A204.1 (cell line): ENCODE measurements at regions not wholly inside any gene's neighbourhood (a gene's known extent, or its start where the extent isn't known, plus 50 kb on each side); places are given as distances from the start of the nearest gene placed in this dataset.
"Not testable (repeated sequence)": the region's sequence is repeated elsewhere in the genome, so short reads cannot be mapped to it uniquely, and the experiment has no call there.

Experiments
- FAIRE-seq: peaks from 2 replicates; lab custom pipeline; 2012; peaks lifted over from hg19 to GRCh38; lab: Jason Lieb, UNC

DNA sequence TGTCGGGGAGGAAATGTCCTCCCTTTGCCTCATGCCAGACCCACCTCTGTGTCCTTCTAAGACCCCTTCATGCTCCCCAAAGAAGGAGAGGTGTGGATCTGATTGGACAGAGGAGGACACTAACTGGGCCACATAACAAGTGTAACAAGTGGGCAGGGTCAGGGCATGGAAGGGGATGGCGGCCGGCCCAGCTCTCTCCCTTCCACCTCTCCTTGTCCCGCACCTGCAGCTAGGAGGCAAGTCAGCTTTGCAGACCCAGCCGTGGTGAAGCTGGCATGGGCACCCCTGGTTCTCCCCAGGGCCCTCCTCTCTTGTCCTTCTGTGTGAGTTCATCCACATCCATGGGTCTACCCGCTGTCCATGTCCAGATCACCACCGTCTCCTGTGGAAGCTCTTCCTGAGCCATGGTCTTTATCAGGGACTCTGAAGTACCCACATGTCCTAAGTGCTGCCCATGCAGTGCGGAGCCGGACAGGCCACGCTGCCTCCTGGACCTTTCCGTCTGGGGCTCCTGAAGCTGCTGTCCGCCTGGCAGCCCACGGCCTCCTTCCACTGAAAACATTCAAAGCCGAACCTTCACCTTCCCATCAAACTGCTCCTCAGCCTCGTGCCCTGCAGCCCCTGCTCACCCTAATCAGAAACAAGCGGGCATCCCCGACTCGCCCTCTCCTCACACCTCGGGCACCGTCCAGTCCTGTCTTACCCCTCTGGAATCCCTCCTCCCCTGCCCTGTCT, 460.5 kb downstream of the PTPRU start:
- FAIRE-seq: no peak

DNA sequence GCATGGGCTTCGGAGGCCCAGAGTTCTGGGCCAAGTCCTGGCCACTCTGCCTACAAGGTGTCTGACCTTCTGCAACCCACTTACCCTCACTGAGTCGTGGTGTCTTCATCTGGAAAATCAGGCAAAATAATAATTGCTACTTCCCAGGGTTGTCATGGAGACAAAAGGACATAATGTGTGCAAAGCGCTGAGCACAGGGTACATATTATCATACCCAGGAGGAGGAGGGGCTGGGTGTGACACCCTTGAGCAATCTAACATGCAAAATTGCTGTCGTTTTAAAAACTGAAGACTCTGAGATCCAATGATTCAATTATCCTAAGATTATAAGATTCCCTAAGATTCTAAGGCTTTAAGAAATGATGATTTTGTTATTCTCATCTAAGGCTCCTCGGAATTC, 459.5 kb downstream of the PTPRU start:
- FAIRE-seq: no peak

DNA sequence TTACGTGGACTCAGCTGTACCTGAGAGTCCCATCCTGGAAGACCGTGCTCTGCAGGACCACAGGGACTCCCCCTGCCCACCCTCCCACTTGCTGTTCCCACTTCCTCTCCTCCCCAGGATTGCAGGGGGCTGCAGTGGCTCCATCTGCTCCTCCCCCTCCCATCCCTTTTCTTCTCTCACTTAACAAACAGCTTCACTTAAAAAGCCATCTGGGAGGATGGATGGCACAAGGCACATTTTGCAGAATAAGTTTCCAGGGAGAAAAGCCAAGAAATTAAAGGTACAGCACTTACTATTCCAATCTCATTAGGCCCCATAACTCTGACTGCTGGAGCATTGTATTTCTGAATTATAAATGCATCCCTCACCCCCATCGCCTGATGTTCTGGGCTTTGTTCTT, 458.7 kb downstream of the PTPRU start:
- FAIRE-seq: no peak

DNA sequence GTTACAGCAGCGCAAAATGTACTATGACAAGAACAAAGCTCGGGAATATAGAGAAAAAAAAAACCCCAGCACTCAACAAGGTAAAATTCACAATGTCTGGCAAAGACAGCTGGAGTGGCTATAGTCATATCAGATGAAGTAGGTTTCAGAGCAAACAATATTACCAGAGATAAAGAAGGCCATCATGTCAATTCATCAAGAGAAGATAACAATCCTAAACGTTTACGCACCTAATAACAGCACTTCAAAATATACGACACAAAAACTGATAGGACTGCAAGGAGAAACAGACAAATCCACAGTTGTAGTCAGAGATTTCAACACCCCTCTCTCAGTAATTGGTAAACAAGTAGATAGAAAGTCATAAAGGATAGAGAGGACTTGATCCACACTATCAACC, 455.2 kb downstream of the PTPRU start:
- FAIRE-seq: no peak

DNA sequence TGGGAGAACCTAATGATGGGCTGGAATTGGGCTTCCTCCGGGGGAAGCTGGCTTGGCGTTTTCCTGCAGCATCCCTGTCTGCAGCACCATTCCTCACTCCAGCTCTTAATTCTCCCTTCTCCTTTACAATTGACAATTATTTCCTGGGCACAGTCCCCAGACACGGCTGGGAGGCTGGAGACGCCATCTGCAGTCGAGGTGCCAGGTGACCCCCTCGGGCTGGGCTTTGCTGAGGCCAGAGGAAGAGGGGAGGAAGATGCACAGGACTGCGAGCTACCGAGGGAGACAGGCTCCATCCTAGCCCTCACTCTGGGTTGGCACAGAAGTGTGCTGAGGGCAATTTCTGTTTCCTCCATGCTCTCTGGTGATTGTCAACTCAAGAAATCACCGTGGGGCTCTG, 453.8 kb downstream of the PTPRU start:
- FAIRE-seq: no peak

DNA sequence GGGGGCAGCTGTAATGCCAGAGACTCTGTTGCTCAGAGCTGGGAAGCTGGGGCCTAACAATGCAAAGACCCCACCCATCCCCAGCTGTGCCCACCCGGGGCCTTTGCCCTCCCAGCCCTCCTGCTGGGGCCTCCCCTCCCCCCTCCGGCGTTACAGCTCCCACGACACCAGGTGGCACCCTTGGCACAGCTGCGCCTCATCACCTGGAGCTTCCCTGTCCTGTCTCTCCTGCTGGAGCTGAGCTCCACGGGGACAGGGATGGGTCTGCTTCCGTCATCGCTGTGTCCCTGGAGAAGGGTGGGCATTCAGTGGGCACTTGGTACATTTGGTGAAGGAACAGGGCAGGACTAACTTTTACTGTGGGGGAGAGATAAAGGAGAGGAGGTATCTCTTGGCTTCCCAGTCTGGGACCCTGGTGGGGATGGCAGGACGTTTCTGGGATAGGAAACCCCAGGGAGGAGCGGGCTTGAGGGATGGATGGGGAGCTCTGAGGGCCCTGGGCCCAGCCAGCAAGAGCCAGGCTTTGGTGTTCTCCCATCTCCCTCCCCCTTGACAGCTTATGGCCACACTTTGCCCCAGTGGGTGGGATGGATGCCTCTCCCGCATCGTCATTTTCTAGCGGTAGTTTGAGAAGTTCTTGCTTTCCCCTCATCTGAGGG, 453.2 kb downstream of the PTPRU start:
- no peak for FAIRE-seq

DNA sequence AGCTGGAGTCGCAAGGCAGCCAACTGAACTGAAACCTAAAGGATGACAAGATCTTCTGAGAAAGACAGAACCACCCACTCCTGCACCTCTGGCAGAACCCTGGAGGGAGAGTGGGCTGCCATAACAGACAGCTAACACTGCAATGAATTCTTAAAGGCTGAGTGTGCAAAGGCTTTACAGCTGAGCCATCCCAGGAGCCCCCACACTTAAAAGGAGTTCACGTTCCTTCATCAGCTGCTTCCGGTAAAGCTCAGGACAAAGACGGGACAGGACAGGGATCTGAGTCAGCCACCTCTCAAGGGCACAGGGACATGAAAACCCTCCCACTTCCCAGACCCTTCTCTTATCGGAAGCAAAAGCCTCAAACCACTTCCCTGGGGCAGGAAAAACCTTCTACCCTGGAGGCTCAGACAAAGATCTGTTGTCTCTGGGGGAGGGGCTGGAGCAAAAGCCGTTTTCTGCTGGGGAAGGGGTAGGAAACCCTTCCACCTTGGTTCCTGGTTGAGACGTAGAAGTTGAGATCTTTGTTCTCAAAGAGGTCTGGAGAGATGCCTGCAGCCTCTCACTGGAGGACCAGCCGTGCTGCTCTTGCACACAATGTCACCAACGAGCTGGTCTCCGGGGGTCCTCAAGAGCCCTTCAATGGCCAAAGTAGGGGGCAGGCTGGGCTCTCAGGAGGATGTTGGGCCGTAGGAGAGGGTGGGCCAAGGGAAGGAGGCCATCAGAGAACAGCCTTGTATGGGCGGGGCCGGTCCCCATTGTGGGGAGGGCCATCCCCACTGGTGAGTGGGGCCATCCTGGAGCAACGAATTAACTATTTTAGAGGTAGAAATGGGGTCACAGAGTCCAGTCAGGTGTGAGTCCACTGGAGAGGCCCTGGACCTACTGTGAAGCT, 452.4 kb downstream of the PTPRU start:
- FAIRE-seq: no peak

DNA sequence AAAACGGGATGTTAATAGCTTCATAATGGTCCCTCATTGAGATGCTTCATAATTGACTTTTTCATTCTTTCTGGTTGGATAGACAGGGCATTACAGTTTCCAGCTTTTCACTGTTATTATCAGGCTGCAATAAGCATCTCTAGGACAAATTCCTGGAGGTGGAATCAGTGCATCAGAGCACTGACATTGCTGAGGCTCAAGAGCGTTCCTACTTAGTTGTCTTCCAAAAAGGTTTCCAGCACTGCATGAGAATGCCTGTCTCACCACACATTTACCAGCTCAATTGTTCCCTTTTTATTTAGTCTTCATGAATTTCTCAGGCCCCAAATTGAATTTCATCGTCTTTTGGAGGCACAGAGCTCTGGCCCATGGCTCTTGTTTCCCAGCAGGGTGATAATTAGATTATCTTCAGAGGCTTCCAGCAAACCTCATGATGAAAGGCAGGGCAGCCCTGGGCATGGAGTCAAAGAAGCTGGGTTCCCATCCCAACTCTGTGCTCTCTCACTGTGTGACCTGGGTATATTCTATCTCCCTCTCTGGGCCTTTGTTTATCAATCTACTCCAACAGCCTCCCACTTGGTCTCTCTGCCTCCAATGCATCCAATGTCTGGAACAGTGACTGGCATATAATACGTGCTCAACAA, 451.4 kb downstream of the PTPRU start:
- no peak for FAIRE-seq

DNA sequence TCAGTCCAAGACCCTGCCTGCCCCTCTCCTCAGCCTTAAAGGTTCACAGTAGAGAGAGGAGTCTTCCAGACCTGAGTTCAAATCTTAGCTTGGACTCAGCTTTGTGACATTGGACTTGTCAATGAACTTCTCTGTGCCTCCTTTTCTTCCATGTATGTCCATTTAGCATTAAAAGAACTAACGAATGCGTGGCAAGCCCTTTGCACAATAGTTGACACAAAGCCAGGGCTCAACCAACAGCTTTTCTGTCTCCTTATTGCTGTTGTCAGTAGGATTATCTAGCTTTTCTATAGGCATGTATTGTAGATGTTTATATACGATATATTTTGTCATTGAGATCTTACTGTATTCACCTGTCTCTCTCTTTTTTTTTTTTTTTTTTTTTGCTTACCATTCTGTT, 450.8 kb downstream of the PTPRU start:
- FAIRE-seq: no peak

DNA sequence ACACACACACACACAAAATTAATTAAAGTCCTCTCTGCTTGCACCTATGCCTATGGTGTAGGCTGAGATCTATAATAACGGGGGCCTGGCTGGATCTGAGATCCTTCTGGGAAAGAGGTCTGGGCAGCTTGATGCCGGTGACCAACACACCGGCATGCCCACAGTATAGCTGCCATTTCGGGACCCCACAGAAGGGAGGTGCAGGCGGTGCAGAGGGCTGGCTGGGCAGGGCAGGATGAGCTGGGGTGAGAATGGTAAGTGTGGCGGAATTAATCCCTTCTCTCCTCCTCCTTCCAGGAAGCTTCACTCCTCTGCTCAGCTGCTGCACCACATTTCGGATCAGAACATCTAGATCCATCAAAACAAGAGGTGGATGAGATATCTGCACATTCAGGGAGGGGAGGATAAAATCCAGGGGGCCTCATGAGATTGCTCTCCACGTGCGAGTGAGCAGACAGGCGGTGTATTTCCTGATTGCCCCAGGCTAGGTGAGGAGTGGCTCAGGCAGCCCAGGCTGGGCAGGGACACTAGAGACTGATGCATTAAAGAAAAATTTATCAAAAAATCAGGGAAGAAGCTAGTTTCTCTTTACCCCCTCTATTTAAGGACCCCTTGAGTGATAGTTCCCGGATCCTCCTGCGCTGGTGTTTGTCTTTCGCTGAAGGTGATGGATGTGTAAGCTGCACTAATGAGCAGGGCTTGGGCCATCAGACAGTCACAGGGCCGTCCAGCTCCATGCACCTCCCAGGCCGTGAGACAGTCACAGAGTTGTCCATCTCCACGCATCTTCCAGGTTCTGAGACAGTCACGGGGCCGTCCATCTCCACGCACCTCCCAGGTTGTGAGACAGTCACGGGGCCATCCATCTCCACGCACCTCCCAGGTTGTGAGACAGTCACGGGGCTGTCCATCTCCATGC, 449.9 kb downstream of the PTPRU start:
- FAIRE-seq: no peak

DNA sequence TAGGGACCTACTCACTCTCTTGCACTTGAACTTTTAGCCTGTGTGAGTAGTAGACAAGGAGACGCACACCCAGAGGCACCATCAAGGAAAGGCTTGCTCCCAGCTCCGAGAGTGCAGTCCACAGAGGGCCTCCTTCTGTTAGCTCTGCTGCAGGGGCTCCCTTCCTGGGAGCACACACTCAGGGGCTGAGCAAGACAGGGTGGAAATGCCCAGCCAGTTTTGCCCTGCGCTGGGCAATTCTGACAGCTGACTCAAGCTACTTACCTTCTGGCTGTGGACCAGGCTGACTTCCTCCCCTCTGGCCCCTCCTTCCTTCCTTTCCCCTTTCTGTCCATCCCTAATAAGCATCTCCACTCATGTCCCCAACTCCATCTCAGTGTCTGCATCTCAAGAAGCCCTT, 449.1 kb downstream of the PTPRU start:
- FAIRE-seq: no peak

DNA sequence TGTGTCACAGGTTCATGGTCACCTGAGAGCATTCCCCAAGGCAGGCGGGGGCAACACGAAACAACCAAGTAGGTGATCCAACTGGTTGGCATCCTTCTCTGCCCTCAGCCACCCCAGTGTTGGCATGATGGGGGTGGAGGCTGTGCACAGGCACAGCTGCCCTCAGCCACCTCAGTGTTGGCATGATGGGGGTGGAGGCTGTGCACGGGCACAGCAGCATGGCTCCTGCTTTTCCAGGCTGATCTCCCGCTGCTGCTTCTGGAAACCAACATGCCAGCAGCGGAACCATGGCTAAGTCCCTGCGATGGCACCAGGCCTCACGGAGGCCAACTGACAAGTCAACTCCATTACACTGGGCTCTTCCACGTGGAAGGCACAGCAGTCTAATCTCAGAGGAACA, 447.8 kb downstream of the PTPRU start:
- FAIRE-seq: no peak

DNA sequence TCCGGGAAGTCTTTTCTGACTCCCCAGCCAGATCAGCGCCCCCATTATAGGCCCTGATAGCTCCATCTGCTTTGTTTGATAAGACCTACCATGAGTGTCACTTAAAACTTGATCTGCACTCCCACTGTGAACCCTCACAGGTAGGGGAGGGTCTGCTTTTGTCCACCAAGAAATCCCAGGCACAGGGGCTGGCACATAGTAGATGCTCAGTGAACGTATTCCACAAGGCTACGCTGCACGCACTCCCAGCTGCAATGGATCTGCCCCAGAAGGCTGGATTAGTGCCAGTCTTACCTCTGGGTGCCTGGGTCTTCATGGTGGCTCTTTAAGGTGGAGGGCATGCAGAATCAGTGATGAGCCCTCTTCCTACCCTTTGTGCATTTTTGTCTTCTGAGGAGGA, 447.1 kb downstream of the PTPRU start:
- FAIRE-seq: no peak

DNA sequence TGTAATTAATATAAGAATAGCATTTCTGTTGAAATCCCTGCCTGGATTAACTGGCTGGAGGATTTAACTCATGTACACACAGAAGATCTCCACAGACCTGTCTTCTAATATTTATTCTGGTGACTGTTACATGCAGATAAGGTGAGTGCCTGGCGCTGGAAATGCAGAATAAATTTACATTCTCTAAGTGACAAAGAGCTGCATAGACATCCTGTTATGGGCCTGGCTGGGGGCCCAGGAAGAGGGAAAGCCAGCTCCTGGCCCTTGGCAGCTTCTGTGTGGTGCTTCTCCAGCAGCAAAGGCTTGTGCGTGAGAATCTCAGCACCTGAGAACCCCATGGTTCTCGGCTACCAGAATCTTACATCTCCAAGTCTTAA, 446.6 kb downstream of the PTPRU start:
- no peak for FAIRE-seq

DNA sequence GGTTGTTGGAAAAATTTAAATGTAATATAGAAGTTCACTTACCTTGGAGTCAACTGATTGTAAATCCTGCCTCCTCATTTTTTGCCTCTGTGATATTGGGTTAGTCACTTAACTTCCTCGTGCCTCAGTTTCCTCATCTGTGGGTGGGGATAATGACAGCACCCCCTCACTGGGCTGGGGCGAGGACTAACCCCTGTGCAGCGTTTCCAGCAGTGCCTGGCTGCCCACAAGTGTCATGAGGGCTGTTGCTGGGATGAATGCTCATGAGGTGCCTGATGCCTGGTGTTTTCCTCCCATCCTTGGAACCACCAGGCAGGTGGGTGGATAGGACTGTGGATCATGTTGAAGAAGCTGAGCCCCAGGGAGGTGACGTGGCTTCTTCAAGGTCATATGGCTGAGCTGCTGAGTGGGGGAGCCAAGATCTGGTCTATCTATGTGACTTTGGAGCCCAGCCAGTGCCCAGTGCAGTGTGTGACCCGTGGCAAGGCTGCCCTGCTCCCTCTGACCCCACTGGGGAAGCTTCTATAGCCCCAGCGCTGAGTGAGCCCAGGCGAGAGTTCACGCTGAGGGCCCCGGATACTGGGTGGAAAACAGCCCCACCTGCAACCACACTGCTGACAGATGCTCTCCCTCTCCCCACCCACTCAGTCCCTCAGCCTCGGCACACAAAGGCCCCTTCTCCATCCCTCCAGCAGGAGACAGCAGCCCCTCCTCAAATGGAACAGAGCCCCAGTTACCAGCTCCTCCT, 446.0 kb downstream of the PTPRU start:
- FAIRE-seq: no peak

DNA sequence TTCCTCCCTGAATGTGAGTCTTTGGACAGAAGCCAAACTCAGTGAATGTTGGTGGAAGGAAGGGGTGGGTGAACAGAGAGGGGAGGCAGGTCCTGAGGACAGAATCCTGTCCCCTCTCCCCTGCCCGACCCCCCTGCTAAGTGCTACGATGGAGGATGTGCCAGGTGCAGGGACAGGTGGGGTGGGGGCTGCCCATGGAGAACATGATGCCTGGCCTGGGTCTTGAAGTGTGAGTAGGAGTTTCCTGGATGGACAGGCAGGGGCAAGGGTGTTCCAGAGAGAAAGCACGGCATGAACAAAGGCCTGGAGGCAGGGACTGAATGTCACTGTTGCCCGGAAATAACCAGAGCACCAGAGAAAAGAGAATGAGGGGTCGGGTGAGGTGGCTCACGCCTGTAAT, 445.1 kb downstream of the PTPRU start:
- not testable (repeated sequence) for FAIRE-seq

DNA sequence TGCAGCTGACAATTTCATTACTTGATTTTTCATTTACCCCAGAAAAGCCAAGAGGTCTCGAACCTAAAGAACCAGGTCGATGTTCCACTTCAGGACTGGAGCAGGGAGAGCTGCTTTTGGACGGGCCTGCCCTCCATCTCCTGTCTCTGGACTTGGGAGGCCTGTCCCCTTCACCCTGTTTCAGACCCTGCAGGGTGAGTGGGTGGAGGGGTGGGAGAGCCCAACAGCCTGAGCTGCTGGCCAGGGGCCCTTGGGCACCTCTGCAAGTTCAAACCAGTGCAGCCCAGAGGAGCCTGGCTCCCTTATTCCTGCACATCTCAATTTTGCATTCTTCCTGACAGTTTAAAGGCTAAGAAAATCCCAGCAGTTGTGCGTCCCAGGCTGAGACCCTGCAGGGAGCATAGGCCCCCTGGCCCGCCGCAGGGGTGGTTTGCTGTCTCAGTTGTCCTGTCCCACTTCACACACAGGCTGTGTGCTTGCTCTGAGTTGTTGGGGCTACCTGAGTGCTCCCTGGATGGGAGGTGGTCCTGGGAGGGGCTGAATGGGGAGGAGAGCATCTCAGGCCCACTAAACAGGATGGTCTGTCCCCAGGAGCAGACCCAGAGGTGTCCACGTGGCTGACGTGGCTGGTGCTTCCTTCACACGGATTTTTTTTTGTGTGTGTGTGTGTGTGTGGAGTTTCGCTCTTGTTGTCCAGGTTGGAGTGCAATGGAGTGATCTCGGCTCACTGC, 443.7 kb downstream of the PTPRU start:
- no peak for FAIRE-seq

DNA sequence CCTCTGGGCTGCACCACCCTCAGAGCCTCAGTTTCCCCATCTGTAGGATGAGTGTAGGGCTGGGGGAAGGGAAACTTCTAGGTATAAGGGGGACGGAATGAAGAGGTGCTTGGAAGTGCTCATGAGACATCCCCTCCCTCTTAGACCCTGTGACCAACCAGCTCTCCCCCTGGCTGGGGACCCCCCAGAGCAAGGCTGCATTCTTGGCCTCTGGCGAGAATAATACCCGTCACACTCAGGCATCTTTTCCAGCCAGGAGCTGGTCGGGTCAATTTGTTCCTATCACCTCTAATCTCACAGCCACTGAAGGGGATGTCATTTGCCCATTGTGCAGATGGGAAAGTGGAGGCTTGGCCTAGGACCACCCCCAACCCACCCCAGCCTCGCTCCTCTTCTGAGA, 443.0 kb downstream of the PTPRU start:
- FAIRE-seq: no peak

DNA sequence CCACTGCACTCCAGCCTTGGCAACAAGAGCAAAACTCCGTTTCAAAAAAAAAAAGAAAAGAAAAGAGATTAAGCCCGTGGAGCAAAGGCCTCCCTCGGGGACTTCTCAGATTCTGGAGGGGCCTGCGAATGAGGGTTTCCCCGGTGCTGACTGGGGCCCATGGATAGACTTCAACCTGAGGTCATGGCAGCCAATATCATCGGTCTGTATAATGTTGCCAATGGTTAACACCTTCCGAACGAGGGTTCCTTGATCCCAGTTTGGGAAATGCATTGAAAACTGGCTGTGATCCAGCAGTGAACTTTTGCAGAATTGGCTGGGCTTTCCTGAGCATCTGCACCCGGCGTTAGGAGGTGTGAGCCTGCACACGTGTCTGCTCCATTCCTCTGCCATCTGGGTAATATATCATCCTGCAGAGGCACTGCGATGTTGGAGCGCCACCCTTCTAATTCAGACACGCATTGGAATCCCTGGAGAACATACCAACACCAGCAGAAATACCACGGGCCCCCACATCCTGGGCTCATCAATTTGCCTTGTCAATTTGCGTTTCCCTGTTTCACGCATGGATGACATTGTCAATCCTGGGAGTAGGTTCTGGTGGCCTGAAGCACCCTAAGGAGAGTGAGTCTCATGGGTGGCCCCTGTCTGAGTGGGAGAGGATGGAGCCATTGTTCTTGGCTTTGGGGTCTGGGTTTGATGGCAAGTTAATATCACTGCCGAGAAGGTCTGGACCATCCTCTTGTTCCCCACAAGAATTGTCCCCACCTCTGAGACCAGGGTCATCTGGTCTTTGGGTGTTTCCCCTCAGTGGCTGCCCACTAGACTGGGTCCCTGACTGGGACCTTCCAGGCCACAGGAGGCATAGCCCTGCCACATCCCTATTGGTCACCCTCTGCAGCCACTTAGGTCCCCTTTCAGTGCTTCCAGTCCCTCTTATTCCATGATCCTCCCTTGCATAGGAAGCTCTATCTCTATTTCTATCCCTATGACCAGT, 441.0 kb downstream of the PTPRU start:
- no peak for FAIRE-seq
